Esophagus squamous epithelium (tissue), 4 donors: ENCODE measurements at regions not wholly inside any gene's neighbourhood (a gene's known extent, or its start where the extent isn't known, plus 50 kb on each side); places are given as distances from the start of the nearest gene placed in this dataset.

Experiments
- CTCF ChIP-seq, 6 experiments: fragments of 450-650 bp in 4 of 6; fragments of 200-600 bp in 2 of 6; sonication (generic) in 2 of 6; IDR thresholded peaks; one replicate each; pipeline ENCODE4 v1.5.1; 2016 to 2019; ENCODE audit warnings: antibody characterized with exemption in 6 of 6, mild to moderate bottlenecking in 4 of 6, moderate library complexity in 4 of 6
- POLR2A ChIP-seq, 4 donors: fragments of 450-650 bp; IDR thresholded peaks; one replicate each; pipeline ENCODE4 v1.6.1; 2017; ENCODE audit warnings: antibody characterized with exemption in 4 of 4, mild to moderate bottlenecking in 4 of 4, moderate library complexity in 3 of 4

- TF ChIP-seq CTCF (IDR thresholded peaks at IDR 0.05) (no peak), POLR2A (IDR thresholded peaks at IDR 0.05) (no peak)
Observed at GRCh38 chr20:6407163-6407562, 284.3 kb upstream of the FERMT1 start.
